KOPT-K1 (cell line): ENCODE measurements at regions not wholly inside any gene's neighbourhood (a gene's known extent, or its start where the extent isn't known, plus 50 kb on each side); places are given as distances from the start of the nearest gene placed in this dataset.

Source experiments
- H3K27ac ChIP-seq: fragments of 200-600 bp; sonication (generic); 2 replicates; pipeline ENCODE4 v1.5.1; 2016; ENCODE audit warnings: antibody characterized with exemption, mild to moderate bottlenecking, low read depth, low read length; ENCODE audit not compliant: poor library complexity, severe bottlenecking
- H3K36me3 ChIP-seq: fragments of 200-600 bp; sonication (generic); 2 replicates; pipeline ENCODE4 v1.5.1; 2017; ENCODE audit warnings: antibody characterized with exemption, mild to moderate bottlenecking, low read length, moderate library complexity; ENCODE audit not compliant: insufficient read depth
- H3K9me3 ChIP-seq: fragments of 200-600 bp; sonication (generic); 2 replicates; pipeline ENCODE4 v1.5.1; 2017; ENCODE audit warnings: antibody characterized with exemption, low read length, mild to moderate bottlenecking; ENCODE audit not compliant: insufficient read depth, poor library complexity, severe bottlenecking

- H3K27ac ChIP-seq: peak overlapping the region; percentile 40
- H3K36me3 ChIP-seq: no peaks in the 10 kb centered on the region
- H3K9me3 ChIP-seq: peaks cover 6% of the 10 kb centered on the region
Observed at GRCh38 chr1:235006816-235007215, 121.8 kb downstream of the TOMM20 start.

- Histone ChIP-seq H3K27ac (peak overlapping the region; percentile 40), H3K36me3 (no peaks in the 10 kb centered on the region)
Observed at GRCh38 chr1:235006132-235006721, 122.4 kb downstream of the TOMM20 start.

GRCh38 chr1:235004840-235005391 is 123.7 kb downstream of the TOMM20 start:
- H3K9me3 ChIP-seq: peaks cover 6% of the 10 kb centered on the region
- no peak overlapping the region for H3K27ac ChIP-seq
- H3K36me3 ChIP-seq: no peaks in the 10 kb centered on the region

More at GRCh38 chr1:235006132-235006721, 122.4 kb downstream of the TOMM20 start:
- peaks cover 6% of the 10 kb centered on the region for H3K9me3 ChIP-seq

GRCh38 chr1:235004276-235004675 is 124.4 kb downstream of the TOMM20 start:
- H3K27ac ChIP-seq: no peak overlapping the region
- H3K36me3 ChIP-seq: no peaks in the 10 kb centered on the region
- H3K9me3 ChIP-seq: peaks cover 6% of the 10 kb centered on the region

GRCh38 chr1:235002706-235003300 is 125.8 kb downstream of the TOMM20 start:
- H3K9me3 ChIP-seq: peaks cover 4% of the 10 kb centered on the region
- no peaks in the 10 kb centered on the region for H3K36me3 ChIP-seq
- H3K27ac ChIP-seq: no peak overlapping the region

DNA sequence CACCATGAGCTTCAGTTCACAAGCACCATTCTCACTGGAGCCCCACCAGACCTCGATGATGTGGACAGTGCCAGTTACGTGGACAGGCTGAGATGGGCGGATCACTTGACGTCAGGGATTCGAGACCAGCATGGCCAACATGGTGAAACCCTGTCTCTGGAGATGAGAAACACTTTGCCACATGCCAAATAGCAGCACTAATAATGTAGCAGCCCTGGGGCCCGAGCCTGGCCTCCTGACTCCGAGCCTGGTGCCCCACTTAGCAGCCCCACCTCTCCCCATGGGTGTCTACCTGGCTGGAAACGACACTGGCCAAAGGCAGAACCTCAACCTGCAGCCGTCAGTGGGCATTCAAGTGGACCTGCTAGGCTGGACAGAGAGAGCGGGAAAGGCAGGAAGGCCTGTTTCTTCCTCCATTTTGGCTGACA is 129.1 kb downstream of the TOMM20 start:
- Histone ChIP-seq H3K9me3 (no peaks in the 10 kb centered on the region), H3K27ac (no peak overlapping the region), H3K36me3 (no peaks in the 10 kb centered on the region)

DNA sequence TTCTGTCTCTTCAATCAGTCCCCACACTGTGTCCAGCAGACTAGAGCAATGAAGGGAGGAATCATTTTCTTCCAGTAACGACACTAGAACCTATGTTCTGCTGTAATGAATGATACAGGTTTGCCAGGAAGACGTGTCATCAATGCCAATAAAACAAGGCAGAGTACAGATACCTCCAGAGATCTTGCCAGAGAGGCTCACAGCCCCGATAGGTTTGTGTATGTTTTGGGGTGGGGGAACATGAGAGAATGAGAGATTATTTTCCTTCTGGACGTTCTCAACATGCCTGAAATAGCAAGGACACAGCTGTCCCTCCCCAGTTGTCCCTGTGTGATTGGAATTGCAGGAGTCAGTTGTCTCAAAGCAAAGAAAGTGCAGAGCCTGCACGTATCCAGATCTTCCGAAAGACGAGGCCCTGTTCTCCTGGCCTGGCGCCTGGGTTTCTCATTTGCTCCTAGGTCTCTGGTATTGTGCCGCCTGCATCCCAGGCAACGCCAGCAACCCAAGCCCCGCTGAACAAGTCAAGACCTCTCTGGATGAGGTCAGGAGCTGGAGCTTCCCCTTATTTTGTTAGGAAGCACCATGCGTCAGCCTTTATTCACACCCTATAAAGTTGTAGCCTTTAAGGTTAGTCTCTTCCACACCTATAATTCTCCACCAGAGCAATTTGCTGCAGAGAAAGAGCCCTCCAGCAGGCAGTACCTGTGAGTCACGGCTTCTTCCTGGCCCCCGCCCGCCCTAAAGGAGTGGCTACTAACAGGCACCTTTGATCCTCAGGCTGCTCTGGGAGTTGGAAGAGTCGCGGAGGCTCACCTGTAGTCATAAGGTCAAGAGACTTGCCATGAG is 130.5 kb downstream of the TOMM20 start:
- Histone ChIP-seq H3K9me3 (no peaks in the 10 kb centered on the region), H3K27ac (no peak overlapping the region), H3K36me3 (no peaks in the 10 kb centered on the region)

- Histone ChIP-seq H3K36me3 (no peaks in the 10 kb centered on the region), H3K27ac (no peak overlapping the region), H3K9me3 (no peaks in the 10 kb centered on the region)
Observed at GRCh38 chr1:234997201-234997895, 131.3 kb downstream of the TOMM20 start.

DNA sequence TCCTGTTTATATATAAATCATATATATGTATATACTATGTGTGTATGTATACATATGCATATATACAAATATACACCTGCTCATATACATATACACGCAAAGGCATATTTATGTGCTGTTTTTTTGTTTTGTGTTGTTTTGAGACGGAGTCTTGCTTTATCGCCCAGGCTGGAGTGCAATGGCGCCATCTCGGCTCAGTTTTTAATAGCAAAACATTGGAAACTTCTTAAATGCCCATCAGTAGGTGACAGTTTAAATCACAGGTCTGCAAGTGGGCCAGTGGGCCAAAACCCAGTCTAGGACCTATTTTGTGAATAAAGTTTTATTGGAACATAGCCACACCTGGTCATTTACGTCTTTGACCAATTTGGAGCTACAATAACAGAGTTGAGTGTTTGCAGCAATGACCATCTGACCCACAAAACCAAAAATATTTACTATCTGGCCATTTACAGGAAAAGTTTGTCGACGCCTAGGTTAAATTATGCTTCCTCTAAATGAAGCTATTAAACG is 132.3 kb downstream of the TOMM20 start:
- Histone ChIP-seq H3K36me3 (no peaks in the 10 kb centered on the region), H3K9me3 (no peaks in the 10 kb centered on the region), H3K27ac (no peak overlapping the region)

GRCh38 chr1:234994436-234995295 is 134.0 kb downstream of the TOMM20 start:
- H3K9me3 ChIP-seq: no peaks in the 10 kb centered on the region
- H3K27ac ChIP-seq: no peak overlapping the region
- no peaks in the 10 kb centered on the region for H3K36me3 ChIP-seq

DNA sequence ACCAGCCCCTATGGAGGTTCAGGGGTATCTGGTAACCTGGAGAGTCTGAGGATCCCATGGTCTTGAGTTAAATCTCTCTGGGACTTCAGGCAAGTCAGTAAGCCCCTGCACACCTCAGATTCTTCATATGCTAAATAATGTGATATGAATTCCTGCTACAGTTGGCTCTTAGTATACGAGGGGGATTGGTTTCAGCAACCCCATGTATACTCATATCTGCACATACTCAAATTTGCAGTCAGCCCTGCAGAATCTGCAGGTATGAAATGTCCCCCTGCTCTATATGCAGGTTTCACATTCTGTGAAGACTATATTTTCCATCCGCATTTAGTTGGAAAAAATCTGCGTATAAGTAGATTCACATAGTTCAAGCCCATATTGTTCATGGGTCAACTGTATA is 136.6 kb downstream of the TOMM20 start:
- Histone ChIP-seq H3K27ac (no peak overlapping the region), H3K36me3 (no peaks in the 10 kb centered on the region), H3K9me3 (no peaks in the 10 kb centered on the region)

DNA sequence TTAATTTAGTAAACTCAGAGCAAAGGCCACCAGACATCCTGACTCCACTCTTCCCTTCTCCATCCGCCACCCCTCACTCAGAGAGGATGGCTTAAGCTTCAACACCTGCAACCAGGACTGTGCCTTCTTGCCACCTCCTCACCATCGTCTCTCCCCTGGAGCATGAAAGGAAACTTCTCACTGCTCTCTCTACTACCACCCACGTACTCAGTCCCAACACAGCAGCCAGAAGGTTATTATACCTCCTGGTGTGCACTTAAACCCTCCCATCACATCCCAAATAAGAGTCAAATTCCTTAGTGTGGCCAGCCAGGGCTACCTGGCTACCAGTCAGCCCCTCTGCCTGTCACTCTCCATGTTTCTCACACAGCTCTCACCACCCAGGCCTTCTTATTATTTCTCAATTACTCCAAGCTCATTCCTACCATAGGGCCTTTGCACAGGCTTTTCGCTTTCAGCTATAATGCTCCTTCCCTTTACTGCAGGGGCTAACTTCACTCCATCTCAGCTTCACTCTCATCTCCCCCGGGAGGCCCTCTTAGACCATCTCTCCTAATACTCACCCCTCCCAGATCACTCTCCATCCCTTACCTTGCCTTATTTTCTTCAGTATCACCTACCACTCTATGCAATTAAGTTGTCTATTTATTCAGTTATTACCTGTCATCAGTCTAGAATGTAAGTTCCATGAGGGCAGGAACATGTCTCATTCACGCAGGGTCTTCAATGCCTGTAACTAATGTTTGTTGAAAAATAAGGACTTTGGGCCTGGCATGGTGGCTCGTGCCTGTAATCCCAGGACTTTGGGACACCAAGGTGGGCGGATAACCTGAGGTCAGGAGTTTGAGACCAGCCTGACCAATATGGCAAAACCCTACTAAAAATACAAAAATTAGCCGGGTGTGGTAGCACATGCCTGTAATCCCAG is 137.5 kb downstream of the TOMM20 start:
- no peaks in the 10 kb centered on the region for H3K9me3 ChIP-seq
- H3K36me3 ChIP-seq: no peaks in the 10 kb centered on the region
- no peak overlapping the region for H3K27ac ChIP-seq

DNA sequence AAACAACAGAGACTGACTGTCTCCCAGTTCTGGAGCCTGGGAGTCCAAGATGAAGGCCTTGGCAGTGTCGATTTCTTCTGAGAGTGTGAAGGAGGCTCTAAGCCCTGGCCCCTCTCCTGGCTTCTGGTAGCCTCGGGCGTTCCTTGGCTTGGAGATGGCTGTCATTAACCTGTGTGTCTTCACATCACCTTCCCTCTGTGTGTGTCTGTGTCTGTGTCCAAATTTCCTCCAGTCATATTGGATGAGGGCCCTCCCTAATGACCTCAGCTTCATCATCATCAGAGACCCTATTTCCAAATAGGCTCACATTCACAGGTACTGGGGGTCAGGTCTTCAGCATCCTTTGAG is 138.3 kb downstream of the TOMM20 start:
- Histone ChIP-seq H3K36me3 (no peaks in the 10 kb centered on the region), H3K27ac (no peak overlapping the region), H3K9me3 (no peaks in the 10 kb centered on the region)
